GM23338 (cell line): ENCODE measurements at regions not wholly inside any gene's neighbourhood (a gene's known extent, or its start where the extent isn't known, plus 50 kb on each side); places are given as distances from the start of the nearest gene placed in this dataset.

Experiments
- ATAC-seq: fragments of 200-7000 bp; cut with Tn5 transposase; 3 replicates; pipeline ENCODE4 v1.9.1; 2020
- DNase-seq: peaks from one replicate; pipeline ENCODE4 v3.0.0-alpha.2; 2015; ENCODE audit warnings: low spot score
- H2AFZ ChIP-seq: fragments of 200-600 bp; sonication (generic); 2 replicates; pipeline ENCODE4 v1.8.0; 2016; ENCODE audit warnings: antibody characterized with exemption, mild to moderate bottlenecking, moderate library complexity
- H3F3A ChIP-seq: fragments of 200-600 bp; sonication (generic); replicated peaks from 2 replicates; pipeline ENCODE4 v1.8.0; 2017; ENCODE audit warnings: antibody characterized with exemption, mixed run types, low read depth
- H3K27ac ChIP-seq: fragments of 200-600 bp; sonication (generic); 2 replicates; pipeline ENCODE4 v1.6.1; 2016; ENCODE audit warnings: low read depth
- H3K27me3 ChIP-seq: fragments of 200-600 bp; sonication (generic); 2 replicates; pipeline ENCODE4 v1.8.0; 2016; ENCODE audit warnings: mild to moderate bottlenecking, mixed run types, moderate library complexity; ENCODE audit not compliant: insufficient read depth
- H3K36me3 ChIP-seq: fragments of 200-600 bp; sonication (generic); 2 replicates; pipeline ENCODE4 v1.8.0; 2016; ENCODE audit warnings: mild to moderate bottlenecking; ENCODE audit not compliant: insufficient read depth
- H3K4me1 ChIP-seq: fragments of 200-600 bp; sonication (generic); 2 replicates; pipeline ENCODE4 v1.8.0; 2016; ENCODE audit warnings: mild to moderate bottlenecking, moderate library complexity; ENCODE audit not compliant: insufficient read depth
- H3K4me2 ChIP-seq: fragments of 200-600 bp; sonication (generic); 2 replicates; pipeline ENCODE4 v1.7.1; 2017; ENCODE audit warnings: mixed run types
- H3K4me3 ChIP-seq: fragments of 200-600 bp; sonication (generic); 2 replicates; pipeline ENCODE4 v1.6.1; 2016; ENCODE audit warnings: mixed run types
- H3K79me2 ChIP-seq: fragments of 200-600 bp; sonication (generic); replicated peaks from 2 replicates; pipeline ENCODE4 v1.8.0; 2017; ENCODE audit warnings: mild to moderate bottlenecking; ENCODE audit not compliant: insufficient read depth
- H3K9me2 ChIP-seq: fragments of 200-600 bp; sonication (generic); 2 replicates; pipeline ENCODE4 v1.8.0; 2017; ENCODE audit not compliant: insufficient read depth
- H4K20me1 ChIP-seq: fragments of 200-600 bp; sonication (generic); replicated peaks from 2 replicates; pipeline ENCODE4 v1.8.0; 2017; ENCODE audit warnings: mild to moderate bottlenecking; ENCODE audit not compliant: insufficient read depth
- H3K27ac Mint-ChIP-seq: 2 replicates; pipeline ENCODE4 v1.8.0; 2020; ENCODE audit warnings: inconsistent platforms, mild to moderate bottlenecking, moderate library complexity, mixed read lengths
- H3K27me3 Mint-ChIP-seq: 3 replicates; pipeline ENCODE4 v1.8.0; 2022; ENCODE audit warnings: low read depth, mild to moderate bottlenecking, moderate library complexity, mixed read lengths, inconsistent platforms; ENCODE audit not compliant: insufficient read depth, poor library complexity
- H3K36me3 Mint-ChIP-seq: 3 replicates; pipeline ENCODE4 v1.8.0; 2021; ENCODE audit warnings: low read depth, mild to moderate bottlenecking, inconsistent platforms, moderate library complexity, mixed read lengths
- H3K4me1 Mint-ChIP-seq: 3 replicates; pipeline ENCODE4 v1.8.0; 2020; ENCODE audit warnings: mild to moderate bottlenecking, inconsistent platforms, mixed read lengths
- H3K4me3 Mint-ChIP-seq: 3 replicates; pipeline ENCODE4 v1.8.0; 2021; ENCODE audit warnings: moderate library complexity, mild to moderate bottlenecking, inconsistent platforms, mixed read lengths
- H3K9me3 Mint-ChIP-seq: 3 replicates; pipeline ENCODE4 v1.8.0; 2020; ENCODE audit warnings: moderate library complexity, mild to moderate bottlenecking, inconsistent platforms, mixed read lengths
- CREB1 ChIP-seq: fragments of 250-450 bp; sonication (Bioruptor Pico); IDR thresholded peaks from 2 replicates; pipeline ENCODE4 v1.5.0; 2020; ENCODE audit warnings: low read depth, mild to moderate bottlenecking, moderate library complexity
- ETS1 ChIP-seq: IDR thresholded peaks from 2 replicates; pipeline ENCODE4 v1.6.1; 2016; ENCODE audit warnings: antibody characterized with exemption
- EZH2 ChIP-seq: fragments of 200-600 bp; sonication (generic); IDR thresholded peaks from one replicate; pipeline ENCODE4 v1.8.0; 2017; ENCODE audit warnings: antibody characterized with exemption, mild to moderate bottlenecking, low read depth; ENCODE audit not compliant: unreplicated experiment
- EZH2phosphoT487 ChIP-seq: fragments of 200-600 bp; sonication (generic); IDR thresholded peaks from one replicate; pipeline ENCODE4 v1.8.1; 2018; ENCODE audit warnings: antibody characterized with exemption; ENCODE audit not compliant: unreplicated experiment
- JUNB ChIP-seq: IDR thresholded peaks from one replicate; pipeline ENCODE4 v1.6.1; 2016; ENCODE audit warnings: antibody characterized with exemption; ENCODE audit not compliant: unreplicated experiment
- REST ChIP-seq: IDR thresholded peaks from one replicate; pipeline ENCODE4 v1.6.1; 2018; ENCODE audit warnings: antibody characterized with exemption; ENCODE audit not compliant: unreplicated experiment
- STAT1 ChIP-seq: IDR thresholded peaks from one replicate; pipeline ENCODE4 v1.6.1; 2016; ENCODE audit warnings: antibody characterized with exemption; ENCODE audit not compliant: unreplicated experiment
- ZNF114 ChIP-seq: fragments of 250-450 bp; sonication (Bioruptor Pico); IDR thresholded peaks from 2 replicates; pipeline ENCODE4 v1.5.0; 2020; ENCODE audit warnings: mild to moderate bottlenecking, moderate library complexity
- ZNF331 ChIP-seq: fragments of 250-450 bp; sonication (Bioruptor Pico); IDR thresholded peaks from 2 replicates; pipeline ENCODE4 v1.5.0; 2020; ENCODE audit warnings: low read depth, mild to moderate bottlenecking, moderate library complexity
- TF ChIP-seq, protein P1 (sequence below), 2 experiments: fragments of 200-600 bp in 1 of 2; sonication (generic) in 1 of 2; conservative IDR thresholded peaks; 2 replicates each; pipeline versions ENCODE4 v1.5.1 to v1.6.1; 2016 to 2017; ENCODE audit warnings: antibody characterized with exemption in 2 of 2, low read depth in 2 of 2, mild to moderate bottlenecking in 2 of 2, moderate library complexity in 1 of 2

- no peak for TF ChIP-seq EZH2phosphoT487
- no peak for TF ChIP-seq STAT1
- no peak for TF ChIP-seq EZH2
- TF ChIP-seq JUNB: no peak
- TF ChIP-seq CREB1: no peak
- no peak for TF ChIP-seq REST
- TF ChIP-seq ZNF331 (CRISPR knock-in tag): no peak
- TF ChIP-seq, protein P1, sequence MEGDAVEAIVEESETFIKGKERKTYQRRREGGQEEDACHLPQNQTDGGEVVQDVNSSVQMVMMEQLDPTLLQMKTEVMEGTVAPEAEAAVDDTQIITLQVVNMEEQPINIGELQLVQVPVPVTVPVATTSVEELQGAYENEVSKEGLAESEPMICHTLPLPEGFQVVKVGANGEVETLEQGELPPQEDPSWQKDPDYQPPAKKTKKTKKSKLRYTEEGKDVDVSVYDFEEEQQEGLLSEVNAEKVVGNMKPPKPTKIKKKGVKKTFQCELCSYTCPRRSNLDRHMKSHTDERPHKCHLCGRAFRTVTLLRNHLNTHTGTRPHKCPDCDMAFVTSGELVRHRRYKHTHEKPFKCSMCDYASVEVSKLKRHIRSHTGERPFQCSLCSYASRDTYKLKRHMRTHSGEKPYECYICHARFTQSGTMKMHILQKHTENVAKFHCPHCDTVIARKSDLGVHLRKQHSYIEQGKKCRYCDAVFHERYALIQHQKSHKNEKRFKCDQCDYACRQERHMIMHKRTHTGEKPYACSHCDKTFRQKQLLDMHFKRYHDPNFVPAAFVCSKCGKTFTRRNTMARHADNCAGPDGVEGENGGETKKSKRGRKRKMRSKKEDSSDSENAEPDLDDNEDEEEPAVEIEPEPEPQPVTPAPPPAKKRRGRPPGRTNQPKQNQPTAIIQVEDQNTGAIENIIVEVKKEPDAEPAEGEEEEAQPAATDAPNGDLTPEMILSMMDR (conservative IDR thresholded peaks at IDR 0.05; ENCODE audit: low read depth in 2 of 2): no peak
These were observed 172.1 kb upstream of the ID4 start (continued) for GRCh38 chr6:19664878-19665612.

GRCh38 chr6:19665613-19665909 lies 171.6 kb upstream of the ID4 start:
- Mint-ChIP-seq H3K4me1 (peaks cover 74% of the 10 kb centered on the region), H3K36me3 (no peaks in the 10 kb centered on the region), H3K27me3 (no peaks in the 10 kb centered on the region), H3K4me3 (no peak overlapping the region), H3K9me3 (no peaks in the 10 kb centered on the region), H3K27ac (no peak overlapping the region)
- no peak for ATAC-seq
- H3F3A ChIP-seq: no peaks in the 10 kb centered on the region
- no peaks in the 10 kb centered on the region for H3K79me2 ChIP-seq
- H3K9me2 ChIP-seq: no peaks in the 10 kb centered on the region
- no peak for DNase-seq
- H2AFZ ChIP-seq: peak overlapping the region; percentile 1; the same call in 1 of the 2 replicates
- H3K4me2 ChIP-seq: 0 out of 2 replicates have a peak overlapping the region, but pooled peaks have one; percentile 21
- H3K27me3 ChIP-seq: no peaks in the 10 kb centered on the region
- H3K4me1 ChIP-seq: peaks cover 56% of the 10 kb centered on the region
- no peak overlapping the region for H3K27ac ChIP-seq
- no peaks in the 10 kb centered on the region for H3K36me3 ChIP-seq
- no peaks in the 10 kb centered on the region for H4K20me1 ChIP-seq
- H3K4me3 ChIP-seq: no peak overlapping the region
- no peak for TF ChIP-seq ZNF331 (CRISPR knock-in tag)
- no peak for TF ChIP-seq EZH2phosphoT487
- TF ChIP-seq REST: no peak
- TF ChIP-seq, protein P1 (conservative IDR thresholded peaks at IDR 0.05; ENCODE audit: low read depth in 2 of 2): no peak
- no peak for TF ChIP-seq ZNF114 (CRISPR knock-in tag)
- TF ChIP-seq ETS1: no peak
- no peak for TF ChIP-seq EZH2
